ENCODE measurements at regions not wholly inside any gene's neighbourhood (a gene's known extent, or its start where the extent isn't known, plus 50 kb on each side); places are given as distances from the start of the nearest gene placed in this dataset.

DNA sequence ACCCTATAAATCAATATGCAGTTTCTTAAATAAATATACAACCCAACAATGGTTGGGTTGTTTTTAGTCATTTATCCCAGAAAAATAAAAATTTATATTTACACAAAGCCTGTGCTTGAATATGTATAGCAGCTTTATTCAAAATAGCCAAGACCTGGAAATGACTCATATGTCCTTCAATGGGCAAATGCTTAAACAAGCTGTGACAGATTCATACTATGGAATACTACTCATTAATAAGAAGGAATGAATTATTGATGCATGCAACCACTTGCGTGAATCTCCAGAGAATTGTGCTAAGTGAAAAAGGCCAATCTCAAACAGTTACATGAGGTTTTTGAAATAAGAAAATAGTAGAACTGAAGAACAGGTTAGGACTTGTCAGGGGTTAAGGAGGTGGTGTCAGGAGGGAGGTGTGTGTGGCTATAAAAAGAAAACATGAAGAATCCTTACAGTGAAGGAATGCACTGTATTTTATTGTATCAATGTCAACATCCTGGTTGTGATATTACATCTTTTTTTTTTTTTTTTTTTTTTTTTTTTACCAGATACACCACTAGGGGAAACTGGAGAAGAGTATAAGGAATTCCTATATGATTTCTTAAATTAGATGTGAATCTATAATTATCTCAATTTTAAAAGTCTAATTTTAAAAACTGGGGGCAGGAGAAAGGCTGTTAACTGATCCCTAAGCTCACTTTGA, 82.4 kb upstream of the CD44 start:
- no peak for TF ChIP-seq POLR2A (IDR thresholded peaks at IDR 0.05)
- no peak for TF ChIP-seq POLR2AphosphoS5 (IDR thresholded peaks at IDR 0.05)

Measured in spleen (tissue), 3 donors.